ENCODE measurements at regions not wholly inside any gene's neighbourhood (a gene's known extent, or its start where the extent isn't known, plus 50 kb on each side); places are given as distances from the start of the nearest gene placed in this dataset.

- intact Hi-C loops (cut with DNase I; ENCODE audit: low total_unique reads) (no loop called here), in situ Hi-C loops (cut with MboI; ENCODE audit: low pct_ligation_motif_present in 1 of 4, low pct_unique_long_range_greater_than_20kb in 1 of 4, low sequenced_read_pairs in 3 of 4) (no loop called here)
- H3K27me3 ChIP-seq: no peaks in the 10 kb centered on the region
- TF ChIP-seq POLR2A (IDR thresholded peaks at IDR 0.05) (no peak), CTCF (IDR thresholded peaks at IDR 0.05) (no peak), POLR2AphosphoS5 (IDR thresholded peaks at IDR 0.05) (no peak), EP300 (IDR thresholded peaks at IDR 0.05; ENCODE audit: low read depth) (no peak)
- H3K27ac ChIP-seq: no peak overlapping the region
- H3K4me3 ChIP-seq: no peak overlapping the region
- H3K4me1 ChIP-seq: no peaks in the 10 kb centered on the region
- no peaks in the 10 kb centered on the region for H3K9me3 ChIP-seq
- H3K36me3 ChIP-seq: no peaks in the 10 kb centered on the region
- no peak for DNase-seq
Measured at GRCh38 chr11:13848031-13848430, 114.5 kb upstream of the SPON1 start.

GRCh38 chr11:13850231-13851005 lies 112.1 kb upstream of the SPON1 start:
- TF ChIP-seq CTCF (IDR thresholded peaks at IDR 0.05): no peak
- no peak for TF ChIP-seq EP300 (IDR thresholded peaks at IDR 0.05; ENCODE audit: low read depth)
- no peak for TF ChIP-seq POLR2A (IDR thresholded peaks at IDR 0.05)
- TF ChIP-seq POLR2AphosphoS5 (IDR thresholded peaks at IDR 0.05): no peak
- H3K27me3 ChIP-seq: no peaks in the 10 kb centered on the region
- H3K4me3 ChIP-seq: no peak overlapping the region
- WGBS, 2 donors (ENCODE audit: low coverage in 1 of 2): 57% methylated on average over 2 to 5 of the region's 5 CpGs
- H3K36me3 ChIP-seq: no peaks in the 10 kb centered on the region
- no peaks in the 10 kb centered on the region for H3K4me1 ChIP-seq
- intact Hi-C loops (cut with DNase I; ENCODE audit: low total_unique reads): no loop called here
- H3K9me3 ChIP-seq: no peaks in the 10 kb centered on the region
- DNase-seq: no peak
- in situ Hi-C loops (cut with MboI; ENCODE audit: low pct_ligation_motif_present in 1 of 4, low pct_unique_long_range_greater_than_20kb in 1 of 4, low sequenced_read_pairs in 3 of 4): no loop called here
- H3K27ac ChIP-seq: no peak overlapping the region

GRCh38 chr11:13851691-13852090 lies 110.8 kb upstream of the SPON1 start:
- no peaks in the 10 kb centered on the region for H3K4me1 ChIP-seq
- H3K4me3 ChIP-seq: no peak overlapping the region
- 82% methylated on average over 4 of the region's 4 CpGs; no CpG with 5 or more reads in 1 of the 2 donors for WGBS, 2 donors (ENCODE audit: low coverage in 1 of 2)
- H3K27me3 ChIP-seq: no peaks in the 10 kb centered on the region
- H3K36me3 ChIP-seq: no peaks in the 10 kb centered on the region
- intact Hi-C loops (cut with DNase I; ENCODE audit: low total_unique reads) (no loop called here), in situ Hi-C loops (cut with MboI; ENCODE audit: low pct_ligation_motif_present in 1 of 4, low pct_unique_long_range_greater_than_20kb in 1 of 4, low sequenced_read_pairs in 3 of 4) (no loop called here)
- DNase-seq: no peak
- H3K27ac ChIP-seq: no peak overlapping the region
- TF ChIP-seq EP300 (IDR thresholded peaks at IDR 0.05; ENCODE audit: low read depth) (no peak), POLR2A (IDR thresholded peaks at IDR 0.05) (no peak), CTCF (IDR thresholded peaks at IDR 0.05) (no peak), POLR2AphosphoS5 (IDR thresholded peaks at IDR 0.05) (no peak)
- no peaks in the 10 kb centered on the region for H3K9me3 ChIP-seq

GRCh38 chr11:13852481-13852880 lies 110.0 kb upstream of the SPON1 start:
- no peak for DNase-seq
- WGBS, 2 donors (ENCODE audit: low coverage in 1 of 2): 63 to 75% methylated on average over 5 of the region's 5 CpGs
- Histone ChIP-seq H3K27ac (no peak overlapping the region), H3K4me3 (no peak overlapping the region), H3K4me1 (no peaks in the 10 kb centered on the region), H3K36me3 (no peaks in the 10 kb centered on the region), H3K27me3 (no peaks in the 10 kb centered on the region), H3K9me3 (no peaks in the 10 kb centered on the region)
- intact Hi-C loops (cut with DNase I; ENCODE audit: low total_unique reads): no loop called here
- TF ChIP-seq POLR2A (IDR thresholded peaks at IDR 0.05) (no peak), POLR2AphosphoS5 (IDR thresholded peaks at IDR 0.05) (no peak), EP300 (IDR thresholded peaks at IDR 0.05; ENCODE audit: low read depth) (no peak), CTCF (IDR thresholded peaks at IDR 0.05) (no peak)
- in situ Hi-C loops (cut with MboI; ENCODE audit: low pct_ligation_motif_present in 1 of 4, low pct_unique_long_range_greater_than_20kb in 1 of 4, low sequenced_read_pairs in 3 of 4): no loop called here
